Kidney capillary endothelial cell (primary cell): ENCODE measurements at regions not wholly inside any gene's neighbourhood (a gene's known extent, or its start where the extent isn't known, plus 50 kb on each side); places are given as distances from the start of the nearest gene placed in this dataset.
"Not testable (repeated sequence)": the region's sequence is repeated elsewhere in the genome, so short reads cannot be mapped to it uniquely, and the experiment has no call there.

Experiments used
- DNase-seq: peaks from one replicate; pipeline ENCODE4 v3.0.0-alpha.2; 2018; ENCODE audit warnings: low spot score

GRCh38 chr6:6483168-6483567, 105.4 kb upstream of the LY86 start:
- no peak for DNase-seq

- DNase-seq, result no peak
Observed at GRCh38 chr6:6483733-6484132, 104.8 kb upstream of the LY86 start.

DNA sequence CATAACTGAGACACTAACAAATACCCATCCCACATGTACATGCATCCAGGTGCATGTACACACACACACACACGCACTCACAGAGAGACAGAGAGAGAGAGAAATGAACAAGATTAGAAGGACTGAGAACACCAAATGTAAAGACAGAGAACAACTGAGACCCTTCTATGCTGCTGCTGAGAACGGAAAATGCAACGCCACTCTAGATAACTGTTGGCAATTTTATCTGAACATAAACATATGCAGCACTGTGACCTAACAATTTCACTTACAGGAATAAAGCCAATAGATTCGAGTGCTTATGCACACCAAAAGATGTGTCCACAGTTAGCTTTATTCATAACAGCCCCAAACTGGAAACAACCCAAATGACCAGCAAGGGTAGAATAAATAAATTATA, 103.8 kb upstream of the LY86 start:
- no peak for DNase-seq

- no peak for DNase-seq
Observed at GRCh38 chr6:6486595-6486994, 101.9 kb upstream of the LY86 start.

- DNase-seq, result no peak
Observed at GRCh38 chr6:6491761-6492160, 96.8 kb upstream of the LY86 start.

DNA sequence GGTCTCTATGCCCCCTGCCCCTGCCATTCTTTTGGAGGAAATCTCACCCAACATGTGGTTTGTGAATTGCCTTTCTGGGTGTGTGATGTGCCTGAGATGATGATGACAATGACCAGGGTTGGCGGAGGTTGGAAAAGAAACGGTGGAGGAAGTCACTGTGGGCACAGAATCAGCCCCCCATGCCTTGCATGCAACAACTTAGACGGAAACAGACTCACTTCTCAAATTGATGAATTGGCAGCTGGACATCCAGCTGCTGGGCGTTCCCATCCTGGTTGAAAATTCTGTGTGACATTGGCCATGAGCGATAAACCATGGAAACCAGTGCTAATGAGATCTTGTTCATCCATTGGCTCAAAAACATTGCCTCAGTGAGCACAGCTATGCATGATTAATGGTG, 95.8 kb upstream of the LY86 start:
- no peak for DNase-seq

GRCh38 chr6:6494139-6494538, 94.4 kb upstream of the LY86 start:
- DNase-seq, result not testable (repeated sequence)

DNA sequence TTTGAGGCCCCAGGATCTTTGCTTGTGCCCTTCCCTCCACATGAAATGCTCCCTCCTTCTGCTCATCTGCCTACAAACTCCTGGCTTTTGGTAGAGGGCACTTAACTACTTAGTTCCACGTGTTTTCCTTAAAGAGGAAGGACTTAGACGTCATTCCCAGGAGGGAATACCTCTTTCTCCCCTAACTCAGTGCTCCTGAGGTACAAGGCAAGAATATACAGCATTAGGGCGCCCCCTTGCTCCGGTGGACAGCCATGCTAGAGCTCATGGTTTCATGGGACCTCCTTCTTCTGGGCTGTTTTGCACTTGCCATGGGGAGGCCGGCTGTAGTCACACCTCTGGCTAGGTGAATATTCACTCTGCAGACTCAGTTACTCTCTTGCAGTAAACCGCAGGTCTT, 93.8 kb upstream of the LY86 start:
- peak; percentile 24 for DNase-seq

GRCh38 chr6:6495851-6496250, 92.7 kb upstream of the LY86 start:
- DNase-seq, result no peak

- DNase-seq, result no peak
Observed at GRCh38 chr6:6497541-6497940, 91.0 kb upstream of the LY86 start.

GRCh38 chr6:6497976-6498375, 90.5 kb upstream of the LY86 start:
- DNase-seq, result no peak

- DNase-seq, result no peak
Observed at GRCh38 chr6:6503191-6503590, 85.3 kb upstream of the LY86 start.

GRCh38 chr6:6505111-6505510, 83.4 kb upstream of the LY86 start:
- DNase-seq, result no peak

- no peak for DNase-seq
Observed at GRCh38 chr6:6508643-6509042, 79.9 kb upstream of the LY86 start.

GRCh38 chr6:6509284-6509683, 79.2 kb upstream of the LY86 start:
- no peak for DNase-seq

DNA sequence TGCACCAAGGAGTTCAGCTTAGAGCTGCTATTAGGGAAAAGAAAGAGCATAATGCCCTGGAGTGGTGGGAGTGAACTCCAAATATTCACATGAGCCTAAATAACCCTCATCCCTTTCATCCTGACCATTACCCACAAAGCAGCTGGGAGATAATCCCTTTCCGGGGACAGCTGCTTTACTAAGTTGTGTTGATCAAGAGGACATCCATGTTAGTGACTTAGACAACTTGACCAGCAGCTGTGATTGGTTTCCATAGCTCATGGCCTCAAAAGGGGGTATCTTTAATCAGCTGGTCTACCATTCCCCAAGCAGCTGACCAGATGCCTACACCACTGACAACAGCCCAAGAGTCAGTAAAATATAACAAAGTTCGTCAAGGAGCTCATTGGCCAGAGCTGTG, 75.8 kb upstream of the LY86 start:
- DNase-seq, result no peak

DNA sequence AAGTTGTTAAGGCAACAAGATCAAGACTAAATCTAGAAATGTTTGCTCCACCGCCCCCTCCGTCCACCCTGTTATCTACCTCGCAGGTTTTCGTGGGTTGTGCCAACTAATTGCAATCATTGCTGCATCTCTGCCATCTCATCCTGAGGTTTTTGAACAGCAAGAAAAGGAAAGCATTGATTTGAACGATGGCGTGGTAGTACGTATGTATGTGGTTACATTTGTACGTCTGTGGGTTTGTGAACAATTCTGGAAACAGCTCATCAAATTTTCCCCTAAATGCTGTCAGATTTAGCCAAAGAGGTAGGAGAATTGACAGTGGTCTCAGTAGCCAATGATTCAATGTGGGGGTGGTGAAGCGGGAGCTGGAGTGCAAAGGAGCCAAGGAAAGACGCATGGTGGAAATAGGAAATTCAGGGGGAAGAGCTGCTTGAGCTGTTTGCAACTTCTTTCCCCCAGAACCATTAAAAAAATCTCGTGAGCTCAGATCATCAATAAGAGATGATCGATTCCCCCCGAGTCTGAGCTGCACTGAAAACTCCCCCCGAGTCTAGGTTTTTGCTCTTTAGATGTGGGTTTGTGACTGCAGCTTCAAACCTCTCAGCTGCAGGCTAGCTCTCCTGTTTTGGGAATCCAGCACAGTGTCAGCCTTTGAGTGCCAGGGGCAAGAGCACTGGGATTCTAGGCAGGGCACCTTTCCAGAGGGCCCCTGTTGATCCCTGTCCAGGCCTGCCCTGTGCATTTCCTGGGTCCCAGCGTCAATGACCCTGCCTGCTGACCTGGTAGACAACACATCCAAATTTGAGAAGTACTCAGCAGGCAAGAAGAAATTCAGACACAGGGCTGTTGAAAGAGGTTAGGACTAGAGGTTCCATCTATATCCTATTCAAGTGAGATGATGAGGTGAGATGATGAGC, 72.6 kb upstream of the LY86 start:
- DNase-seq, result no peak

DNA sequence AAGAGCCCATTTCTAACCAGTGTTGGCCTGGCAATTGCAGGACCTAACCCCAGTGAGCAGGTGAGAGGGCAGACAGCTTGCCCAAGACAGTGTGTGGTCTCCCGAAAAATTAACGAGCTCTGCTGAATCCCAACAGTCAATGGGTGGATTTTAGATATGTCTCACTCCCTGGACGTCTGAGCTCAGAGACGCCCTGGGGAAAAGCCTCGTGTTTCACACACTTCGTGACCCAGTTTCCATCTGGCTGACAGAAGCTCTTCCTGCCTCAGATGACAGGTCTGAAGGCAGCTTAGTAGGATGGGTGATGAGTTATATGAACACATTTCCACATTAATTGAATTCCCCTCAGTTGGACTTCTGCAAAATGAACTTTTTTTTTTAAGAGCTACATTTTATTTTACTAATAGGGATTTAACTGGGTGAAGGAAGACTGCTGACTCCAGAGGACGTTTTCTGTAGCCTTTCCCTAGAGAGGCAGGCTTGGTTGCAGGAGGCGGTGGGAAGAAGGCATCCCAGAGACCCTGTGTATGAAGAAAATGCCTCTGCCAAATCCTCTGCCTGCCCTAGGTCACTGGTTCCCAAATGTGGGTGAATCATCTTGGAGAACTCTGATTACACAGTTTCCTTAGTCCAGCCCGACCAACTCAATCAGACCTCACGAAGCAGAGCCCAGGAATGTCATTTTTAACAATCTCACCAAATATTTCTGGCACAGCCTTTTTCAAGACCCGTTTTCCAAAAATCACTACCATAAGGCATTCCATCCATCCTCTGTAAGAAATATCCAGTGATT, 71.7 kb upstream of the LY86 start:
- no peak for DNase-seq

DNA sequence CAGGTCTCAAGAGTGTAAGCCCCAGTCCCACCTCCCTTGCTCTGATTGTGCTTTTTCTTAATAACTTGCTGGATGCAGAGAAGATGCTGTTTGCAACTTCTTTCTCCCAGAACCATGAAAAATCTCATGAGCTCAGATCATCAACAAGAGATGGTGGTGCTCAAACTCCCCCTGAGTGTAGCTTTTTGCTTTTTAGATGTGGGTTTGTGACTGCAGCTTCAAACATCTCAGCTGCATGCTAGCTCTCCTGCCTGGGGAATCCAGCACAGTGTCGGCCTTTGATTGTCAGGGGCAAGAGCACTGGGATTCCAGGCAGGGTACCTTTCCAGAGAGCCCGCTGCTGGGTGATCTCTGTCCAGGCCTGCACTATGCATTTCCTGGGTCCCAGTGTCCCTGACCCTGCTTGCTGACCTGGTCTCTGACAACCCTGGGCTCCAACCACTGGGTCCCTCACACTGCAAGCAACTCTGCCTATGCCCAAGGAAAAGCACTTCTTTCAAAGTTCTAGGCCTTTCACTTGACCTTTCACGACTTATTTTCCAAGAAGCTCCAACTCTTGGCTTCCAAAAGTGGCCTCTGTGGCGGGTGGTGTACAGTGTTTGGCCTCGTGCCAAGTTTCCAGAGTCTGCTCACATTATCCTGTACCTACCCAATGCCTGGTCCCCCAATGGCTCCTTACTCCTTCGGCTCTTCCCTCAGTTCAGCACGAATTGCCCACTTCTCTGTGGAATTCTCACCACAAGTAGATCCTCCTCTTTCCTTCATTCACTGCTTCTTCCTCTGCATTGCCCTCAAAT, 69.7 kb upstream of the LY86 start:
- no peak for DNase-seq

GRCh38 chr6:6521961-6522482, 66.5 kb upstream of the LY86 start:
- no peak for DNase-seq

DNA sequence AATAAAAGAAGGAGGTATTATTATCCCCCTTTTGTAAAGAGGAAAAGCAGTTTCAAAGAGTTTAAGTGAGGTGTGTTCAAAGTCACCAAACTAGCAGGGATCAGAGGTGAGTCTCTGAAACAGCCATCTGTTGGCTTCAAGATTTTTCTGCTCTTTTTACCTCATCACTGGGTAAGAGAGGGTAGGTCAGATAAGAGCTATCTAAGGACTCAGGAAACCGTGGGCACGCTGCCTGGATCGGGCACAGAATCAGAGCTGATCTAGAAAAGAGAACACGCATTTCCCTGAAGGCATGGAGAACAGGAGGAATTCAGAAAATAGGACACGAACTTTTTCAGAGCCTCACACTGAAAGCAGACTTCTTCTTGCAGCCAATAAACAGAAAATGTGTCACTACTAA, 65.8 kb upstream of the LY86 start:
- no peak for DNase-seq

DNA sequence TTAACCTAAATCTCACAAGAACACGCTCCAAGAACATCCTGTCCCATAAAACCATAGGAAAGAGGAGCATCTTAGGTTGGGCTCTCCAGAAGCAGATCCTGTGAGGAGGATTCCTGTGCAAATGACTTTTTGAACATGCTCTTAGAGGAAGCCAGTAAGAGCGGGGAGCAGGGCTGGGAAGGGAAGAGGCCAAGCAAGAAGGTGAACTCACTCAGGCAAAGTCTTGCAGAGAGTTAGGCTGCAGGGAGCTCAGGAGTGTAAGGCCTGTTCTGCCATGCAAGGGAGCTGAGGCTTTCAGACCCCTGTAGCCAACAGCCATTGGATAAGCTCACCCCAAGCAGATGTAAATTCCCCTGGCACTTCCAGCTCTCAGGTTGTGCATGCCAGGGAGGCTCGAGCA, 63.6 kb upstream of the LY86 start:
- DNase-seq, result no peak
